PC-9 (cell line): ENCODE measurements at regions not wholly inside any gene's neighbourhood (a gene's known extent, or its start where the extent isn't known, plus 50 kb on each side); places are given as distances from the start of the nearest gene placed in this dataset.

Experiments used
- BruUV-seq: library from RNA; stranded (reverse); fragments of 400-500 nt; replicated peaks from 2 replicates; lab custom pipeline; 2021; lab: Mats Ljungman, UMichigan
- CTCF ChIA-PET: fragments of 300-600 bp; sonication (Branson Sonifier 250); formaldehyde crosslinking; loops from one replicate; lab custom pipeline; 2022; ENCODE audit warnings: antibody characterized with exemption; lab: Charles Lee
- POLR2A ChIA-PET: fragments of 300-600 bp; sonication (Branson Sonifier 250); formaldehyde crosslinking; loops from one replicate; lab custom pipeline; 2022; ENCODE audit warnings: antibody characterized with exemption; ENCODE audit not compliant: unreplicated experiment; lab: Charles Lee
- DNase-seq, 2 experiments: peaks; one replicate each; pipeline versions ENCODE4 v3.0.0 to v3.0.0-alpha.2; 2015 to 2022; ENCODE audit warnings: mixed read lengths in 1 of 2
- H2AFZ ChIP-seq: fragments of 200-600 bp; sonication (generic); 2 replicates; pipeline ENCODE4 v1.8.1; 2017; ENCODE audit warnings: antibody characterized with exemption
- H3F3A ChIP-seq: fragments of 200-600 bp; sonication (generic); 2 replicates; pipeline ENCODE4 v1.8.1; 2017; ENCODE audit warnings: antibody characterized with exemption, mild to moderate bottlenecking, low read depth; ENCODE audit not compliant: insufficient read depth
- H3K27ac ChIP-seq: fragments of 200-600 bp; sonication (generic); 2 replicates; pipeline ENCODE4 v1.6.1; 2016; ENCODE audit warnings: mixed run types
- H3K27me3 ChIP-seq: fragments of 200-600 bp; sonication (generic); 2 replicates; pipeline ENCODE4 v1.6.1; 2016; ENCODE audit warnings: low read depth, mixed run types; ENCODE audit not compliant: insufficient read depth
- H3K36me3 ChIP-seq: fragments of 200-600 bp; sonication (generic); 2 replicates; pipeline ENCODE4 v1.6.1; 2016; ENCODE audit warnings: low read depth, mixed run types
- H3K4me1 ChIP-seq: fragments of 200-600 bp; sonication (generic); replicated peaks from 2 replicates; pipeline ENCODE4 v1.6.1; 2016; ENCODE audit warnings: mixed run types; ENCODE audit not compliant: insufficient read depth
- H3K4me2 ChIP-seq: fragments of 200-600 bp; sonication (generic); 2 replicates; pipeline ENCODE4 v1.6.1; 2017; ENCODE audit warnings: mixed run types
- H3K4me3 ChIP-seq: fragments of 200-600 bp; sonication (generic); 2 replicates; pipeline ENCODE4 v1.6.1; 2016; ENCODE audit warnings: mixed run types
- H3K79me2 ChIP-seq: fragments of 200-600 bp; sonication (generic); 2 replicates; pipeline ENCODE4 v1.6.1; 2017; ENCODE audit warnings: low read depth, mixed run types
- H3K9me2 ChIP-seq: fragments of 200-600 bp; sonication (generic); 2 replicates; pipeline ENCODE4 v1.8.1; 2017; ENCODE audit warnings: mild to moderate bottlenecking; ENCODE audit not compliant: insufficient read depth
- H3K9me3 ChIP-seq: fragments of 200-600 bp; sonication (generic); 2 replicates; pipeline ENCODE4 v1.8.1; 2016; ENCODE audit warnings: low read depth; ENCODE audit not compliant: insufficient read depth
- H4K20me1 ChIP-seq: fragments of 200-600 bp; sonication (generic); 2 replicates; pipeline ENCODE4 v1.8.1; 2017; ENCODE audit not compliant: insufficient read depth
- EZH2 ChIP-seq: fragments of 200-600 bp; sonication (generic); IDR thresholded peaks from 2 replicates; pipeline ENCODE4 v1.8.0; 2017; ENCODE audit warnings: antibody characterized with exemption, low read depth
- intact Hi-C: fragments of 100-400 bp; cut with micrococcal nuclease; formaldehyde crosslinking; loops from one replicate; pipeline ENCODE4 v1.10.0; 2022; ENCODE audit not compliant: unreplicated experiment
- TF ChIP-seq, protein P1 (sequence below): fragments of 200-600 bp; sonication (generic); conservative IDR thresholded peaks from 2 replicates; pipeline ENCODE4 v1.6.1; 2017; ENCODE audit warnings: mixed run types, antibody characterized with exemption, mild to moderate bottlenecking, moderate library complexity

DNA sequence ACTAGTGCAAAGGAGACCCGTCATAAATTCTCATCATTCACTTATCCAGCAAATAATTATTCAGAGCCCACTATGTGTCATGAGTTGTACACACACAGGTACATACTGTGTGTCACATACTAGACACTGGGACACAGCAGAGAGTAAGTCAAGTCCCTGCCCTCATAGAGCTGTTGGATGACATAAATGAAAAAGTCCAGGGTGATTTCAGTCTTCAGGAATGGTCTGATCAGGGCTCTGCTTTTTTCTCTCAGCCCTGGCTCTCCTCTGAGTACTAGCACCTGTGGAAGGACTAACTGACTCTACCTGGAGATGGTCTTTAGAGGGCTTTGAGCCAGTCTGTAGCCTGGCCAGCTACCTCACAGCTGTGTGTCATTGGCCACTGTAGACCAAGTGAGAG lies 198.0 kb upstream of the LEF1 start:
- Histone ChIP-seq H3K9me3 (no peaks in the 10 kb centered on the region), H3K36me3 (no peaks in the 10 kb centered on the region), H3K4me3 (no peak overlapping the region), H4K20me1 (no peaks in the 10 kb centered on the region), H3K27ac (no peak overlapping the region), H3F3A (no peaks in the 10 kb centered on the region), H3K27me3 (no peaks in the 10 kb centered on the region), H2AFZ (no peak overlapping the region), H3K79me2 (no peaks in the 10 kb centered on the region), H3K4me1 (no peaks in the 10 kb centered on the region), H3K9me2 (no peaks in the 10 kb centered on the region), H3K4me2 (no peak overlapping the region)
- ChIA-PET POLR2A (no interaction called here), CTCF (no interaction called here)
- TF ChIP-seq EZH2, result no peak
- TF ChIP-seq, protein P1, sequence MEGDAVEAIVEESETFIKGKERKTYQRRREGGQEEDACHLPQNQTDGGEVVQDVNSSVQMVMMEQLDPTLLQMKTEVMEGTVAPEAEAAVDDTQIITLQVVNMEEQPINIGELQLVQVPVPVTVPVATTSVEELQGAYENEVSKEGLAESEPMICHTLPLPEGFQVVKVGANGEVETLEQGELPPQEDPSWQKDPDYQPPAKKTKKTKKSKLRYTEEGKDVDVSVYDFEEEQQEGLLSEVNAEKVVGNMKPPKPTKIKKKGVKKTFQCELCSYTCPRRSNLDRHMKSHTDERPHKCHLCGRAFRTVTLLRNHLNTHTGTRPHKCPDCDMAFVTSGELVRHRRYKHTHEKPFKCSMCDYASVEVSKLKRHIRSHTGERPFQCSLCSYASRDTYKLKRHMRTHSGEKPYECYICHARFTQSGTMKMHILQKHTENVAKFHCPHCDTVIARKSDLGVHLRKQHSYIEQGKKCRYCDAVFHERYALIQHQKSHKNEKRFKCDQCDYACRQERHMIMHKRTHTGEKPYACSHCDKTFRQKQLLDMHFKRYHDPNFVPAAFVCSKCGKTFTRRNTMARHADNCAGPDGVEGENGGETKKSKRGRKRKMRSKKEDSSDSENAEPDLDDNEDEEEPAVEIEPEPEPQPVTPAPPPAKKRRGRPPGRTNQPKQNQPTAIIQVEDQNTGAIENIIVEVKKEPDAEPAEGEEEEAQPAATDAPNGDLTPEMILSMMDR, result no peak
- BruUV-seq, result no TSS peak
- intact Hi-C loops, result no loop called here
- no peak for DNase-seq

DNA sequence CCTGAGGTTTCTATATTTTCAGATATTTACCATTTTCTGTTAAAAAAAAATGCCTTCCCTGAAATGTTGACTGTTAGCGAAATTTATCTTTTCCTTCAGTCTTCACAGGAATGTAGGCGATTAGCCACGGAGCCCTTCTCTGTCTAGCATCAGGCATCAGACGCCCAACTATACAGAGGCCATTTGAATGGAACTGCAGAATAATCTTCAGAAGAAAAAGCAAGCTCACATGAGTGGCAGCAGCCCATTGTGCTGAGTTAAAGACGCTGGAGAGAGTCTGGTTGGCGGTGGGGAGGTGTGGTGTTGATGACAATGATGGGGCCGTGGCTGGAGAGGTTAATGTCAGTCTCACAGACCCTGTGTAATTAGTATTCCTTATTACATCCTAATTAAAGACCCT lies 196.8 kb upstream of the LEF1 start:
- BruUV-seq, result no TSS peak
- Histone ChIP-seq H3F3A (no peaks in the 10 kb centered on the region), H3K4me3 (no peak overlapping the region), H4K20me1 (no peaks in the 10 kb centered on the region), H3K9me2 (no peaks in the 10 kb centered on the region), H3K79me2 (no peaks in the 10 kb centered on the region), H3K4me2 (no peak overlapping the region), H3K9me3 (no peaks in the 10 kb centered on the region), H3K27ac (no peak overlapping the region), H3K36me3 (no peaks in the 10 kb centered on the region), H2AFZ (no peak overlapping the region), H3K4me1 (no peaks in the 10 kb centered on the region), H3K27me3 (no peaks in the 10 kb centered on the region)
- TF ChIP-seq, protein P1, result no peak
- no peak for TF ChIP-seq EZH2
- intact Hi-C loops, result no loop called here
- POLR2A ChIA-PET, result no interaction called here
- DNase-seq, result no peak
- CTCF ChIA-PET, result no interaction called here

DNA sequence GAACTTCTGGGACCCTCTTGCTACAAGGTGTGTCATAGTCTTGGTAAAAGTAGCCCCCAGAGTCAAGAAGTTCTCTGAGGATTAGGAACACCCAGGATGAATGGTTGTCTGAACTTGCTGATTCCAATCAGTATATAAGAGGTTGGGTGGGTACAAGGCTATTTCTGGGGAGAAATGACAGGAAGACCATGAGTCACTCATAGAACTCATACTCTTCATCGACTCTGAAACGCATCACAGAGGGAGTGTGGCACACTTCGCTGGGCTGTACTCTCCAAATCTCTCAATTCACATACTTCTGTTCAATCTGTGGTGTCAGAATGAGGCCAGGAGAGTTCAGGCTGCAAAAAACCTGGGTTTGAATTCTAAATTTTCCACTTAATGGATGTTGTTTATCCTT lies 193.2 kb upstream of the LEF1 start:
- H3K9me2 ChIP-seq, result no peaks in the 10 kb centered on the region
- no TSS peak for BruUV-seq
- H3K27ac ChIP-seq, result no peak overlapping the region
- intact Hi-C loops, result no loop called here
- no peak for DNase-seq
- POLR2A ChIA-PET, result no interaction called here
- no peak overlapping the region for H2AFZ ChIP-seq
- no peak for TF ChIP-seq EZH2
- TF ChIP-seq, protein P1, result no peak
- no peak overlapping the region for H3K4me3 ChIP-seq
- no peak overlapping the region for H3K4me2 ChIP-seq
- H3K27me3 ChIP-seq, result no peaks in the 10 kb centered on the region
- no peaks in the 10 kb centered on the region for H3F3A ChIP-seq
- no peaks in the 10 kb centered on the region for H4K20me1 ChIP-seq
- no peaks in the 10 kb centered on the region for H3K79me2 ChIP-seq
- CTCF ChIA-PET, result no interaction called here
- H3K36me3 ChIP-seq, result no peaks in the 10 kb centered on the region
- no peaks in the 10 kb centered on the region for H3K9me3 ChIP-seq
- no peaks in the 10 kb centered on the region for H3K4me1 ChIP-seq
